Glutamatergic neuron (in vitro differentiated cells): ENCODE measurements at regions not wholly inside any gene's neighbourhood (a gene's known extent, or its start where the extent isn't known, plus 50 kb on each side); places are given as distances from the start of the nearest gene placed in this dataset.

Experiments
- DNase-seq: peaks from one replicate; pipeline ENCODE4 v3.0.0; 2022
- H3K27ac Mint-ChIP-seq: one replicate; pipeline ENCODE4 v1.8.0; 2020; ENCODE audit warnings: mild to moderate bottlenecking, mixed read lengths, inconsistent platforms; ENCODE audit not compliant: unreplicated experiment
- H3K27me3 Mint-ChIP-seq: one replicate; pipeline ENCODE4 v1.8.0; 2020; ENCODE audit warnings: mild to moderate bottlenecking, moderate library complexity, mixed read lengths, inconsistent platforms; ENCODE audit not compliant: unreplicated experiment
- H3K36me3 Mint-ChIP-seq: one replicate; pipeline ENCODE4 v1.8.0; 2020; ENCODE audit warnings: mild to moderate bottlenecking, mixed read lengths, inconsistent platforms; ENCODE audit not compliant: unreplicated experiment
- H3K4me1 Mint-ChIP-seq: one replicate; pipeline ENCODE4 v1.8.0; 2020; ENCODE audit warnings: mild to moderate bottlenecking, low read depth, mixed read lengths, inconsistent platforms; ENCODE audit not compliant: unreplicated experiment
- H3K4me3 Mint-ChIP-seq: one replicate; pipeline ENCODE4 v1.8.0; 2020; ENCODE audit warnings: mild to moderate bottlenecking, mixed read lengths, inconsistent platforms; ENCODE audit not compliant: unreplicated experiment
- H3K9me3 Mint-ChIP-seq: one replicate; pipeline ENCODE4 v1.8.0; 2020; ENCODE audit warnings: mild to moderate bottlenecking, moderate library complexity, mixed read lengths, inconsistent platforms; ENCODE audit not compliant: unreplicated experiment
- TF ChIP-seq, protein P1 (sequence below): fragments of 200-600 bp; sonication (generic); IDR thresholded peaks from one replicate; pipeline ENCODE4 v1.5.0; 2021; ENCODE audit not compliant: partially characterized antibody, unreplicated experiment

DNA sequence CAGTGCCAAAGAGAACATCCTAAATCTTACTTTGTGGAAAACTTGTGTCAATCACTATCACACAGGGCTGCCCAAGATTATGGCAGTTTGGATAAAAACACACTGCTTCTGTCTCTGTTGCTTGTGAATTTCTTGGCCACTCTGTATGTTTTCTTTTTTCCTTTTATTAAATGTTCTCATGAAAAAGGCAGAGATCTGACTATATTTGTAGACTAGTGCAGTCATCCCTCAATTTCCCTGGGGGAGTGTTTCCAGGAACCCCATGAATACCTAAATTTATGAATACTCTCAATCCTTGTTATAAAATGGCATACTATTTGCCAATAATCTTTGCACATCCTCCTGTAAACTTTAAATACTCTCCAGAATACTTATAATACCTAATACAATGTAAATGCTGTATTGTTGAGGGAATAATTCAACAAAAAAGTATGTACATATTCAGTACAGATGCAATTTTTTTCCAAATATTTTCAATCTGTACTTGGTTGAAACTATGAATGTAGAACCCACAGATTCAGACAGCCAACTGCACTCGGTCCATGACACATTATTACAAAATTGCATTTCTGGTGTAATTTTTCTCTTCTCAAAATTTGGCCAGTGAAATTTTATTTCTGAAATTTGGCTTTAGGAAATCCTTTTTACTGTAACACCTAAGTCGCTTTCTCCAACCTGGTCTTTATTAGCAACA is 391.9 kb upstream of the PRR16 start:
- Mint-ChIP-seq H3K9me3 (peaks cover 3% of the 10 kb centered on the region), H3K27ac (no peak overlapping the region), H3K4me3 (no peak overlapping the region), H3K27me3 (no peaks in the 10 kb centered on the region), H3K36me3 (no peaks in the 10 kb centered on the region), H3K4me1 (peaks cover 18% of the 10 kb centered on the region)
- TF ChIP-seq, protein P1, sequence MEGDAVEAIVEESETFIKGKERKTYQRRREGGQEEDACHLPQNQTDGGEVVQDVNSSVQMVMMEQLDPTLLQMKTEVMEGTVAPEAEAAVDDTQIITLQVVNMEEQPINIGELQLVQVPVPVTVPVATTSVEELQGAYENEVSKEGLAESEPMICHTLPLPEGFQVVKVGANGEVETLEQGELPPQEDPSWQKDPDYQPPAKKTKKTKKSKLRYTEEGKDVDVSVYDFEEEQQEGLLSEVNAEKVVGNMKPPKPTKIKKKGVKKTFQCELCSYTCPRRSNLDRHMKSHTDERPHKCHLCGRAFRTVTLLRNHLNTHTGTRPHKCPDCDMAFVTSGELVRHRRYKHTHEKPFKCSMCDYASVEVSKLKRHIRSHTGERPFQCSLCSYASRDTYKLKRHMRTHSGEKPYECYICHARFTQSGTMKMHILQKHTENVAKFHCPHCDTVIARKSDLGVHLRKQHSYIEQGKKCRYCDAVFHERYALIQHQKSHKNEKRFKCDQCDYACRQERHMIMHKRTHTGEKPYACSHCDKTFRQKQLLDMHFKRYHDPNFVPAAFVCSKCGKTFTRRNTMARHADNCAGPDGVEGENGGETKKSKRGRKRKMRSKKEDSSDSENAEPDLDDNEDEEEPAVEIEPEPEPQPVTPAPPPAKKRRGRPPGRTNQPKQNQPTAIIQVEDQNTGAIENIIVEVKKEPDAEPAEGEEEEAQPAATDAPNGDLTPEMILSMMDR = no peak
- no peak for DNase-seq

DNA sequence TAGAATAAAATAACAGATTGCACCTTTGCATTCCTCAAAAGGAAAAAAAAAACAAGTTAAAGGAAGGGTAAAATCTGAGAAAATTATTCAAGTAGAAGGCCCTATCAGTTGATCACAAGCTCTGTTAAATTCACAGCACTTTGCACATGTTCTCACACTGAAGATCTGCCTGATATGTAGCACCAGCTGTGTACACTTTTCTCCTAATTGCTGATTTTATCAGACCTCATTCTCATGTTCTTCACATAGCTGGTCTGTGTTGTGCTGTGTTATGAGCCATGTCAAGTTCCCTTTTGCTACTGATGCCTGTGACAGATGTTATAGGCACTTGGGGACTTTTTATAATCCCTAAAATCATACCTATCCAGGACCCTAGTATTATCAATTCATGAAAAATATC is 390.4 kb upstream of the PRR16 start:
- Mint-ChIP-seq H3K27ac (no peak overlapping the region), H3K27me3 (no peaks in the 10 kb centered on the region), H3K4me1 (peaks cover 18% of the 10 kb centered on the region), H3K4me3 (no peak overlapping the region), H3K36me3 (no peaks in the 10 kb centered on the region), H3K9me3 (peaks cover 3% of the 10 kb centered on the region)
- TF ChIP-seq, protein P1 = no peak
- DNase-seq = no peak

- peaks cover 15% of the 10 kb centered on the region for H3K4me1 Mint-ChIP-seq
- no peak for DNase-seq
- TF ChIP-seq, protein P1 = no peak
- H3K36me3 Mint-ChIP-seq = no peaks in the 10 kb centered on the region
- no peak overlapping the region for H3K27ac Mint-ChIP-seq
- peaks cover 2% of the 10 kb centered on the region for H3K9me3 Mint-ChIP-seq
- no peak overlapping the region for H3K4me3 Mint-ChIP-seq
- H3K27me3 Mint-ChIP-seq = no peaks in the 10 kb centered on the region
These were observed 383.3 kb upstream of the PRR16 start for GRCh38 chr5:120080781-120081180.

DNA sequence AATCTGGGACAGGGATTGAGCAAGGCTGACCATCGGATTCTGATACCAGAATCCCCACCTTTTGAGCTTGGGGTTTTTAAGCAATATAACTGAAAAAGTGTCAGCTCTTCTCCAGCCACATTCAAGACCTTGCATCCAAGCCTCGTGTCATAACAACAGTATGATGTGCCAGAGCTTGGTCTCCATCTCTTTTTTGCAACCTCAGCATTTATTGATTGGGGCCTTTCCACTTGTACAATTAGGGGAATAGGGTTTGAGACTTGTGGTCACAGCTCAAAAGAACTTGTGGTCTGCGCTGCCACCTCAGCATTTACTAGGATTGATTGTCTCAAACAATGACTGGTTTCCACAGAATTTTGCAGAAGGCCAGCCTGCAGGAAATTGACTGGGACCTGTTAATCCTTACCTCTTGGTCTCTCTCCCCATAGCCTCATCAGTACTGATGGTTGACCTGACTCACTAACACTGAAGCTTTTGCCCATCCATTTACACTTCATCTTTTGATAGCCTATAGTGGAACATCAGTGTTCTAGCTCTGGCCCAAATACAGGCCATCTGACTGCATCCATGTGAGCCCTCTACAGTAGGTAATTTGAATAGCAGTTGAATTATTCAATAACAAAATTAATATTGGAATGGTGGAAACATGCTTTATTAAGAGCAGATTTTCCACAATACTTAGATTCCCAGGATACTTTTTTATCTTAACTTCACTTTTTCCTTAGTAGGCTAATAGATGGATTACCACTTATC is 381.6 kb upstream of the PRR16 start:
- Mint-ChIP-seq H3K9me3 (peaks cover 2% of the 10 kb centered on the region), H3K27ac (no peak overlapping the region), H3K36me3 (no peaks in the 10 kb centered on the region), H3K4me1 (peaks cover 15% of the 10 kb centered on the region), H3K4me3 (no peak overlapping the region), H3K27me3 (no peaks in the 10 kb centered on the region)
- TF ChIP-seq, protein P1 = no peak
- no peak for DNase-seq
